ENCODE measurements at regions not wholly inside any gene's neighbourhood (a gene's known extent, or its start where the extent isn't known, plus 50 kb on each side); places are given as distances from the start of the nearest gene placed in this dataset.

DNA sequence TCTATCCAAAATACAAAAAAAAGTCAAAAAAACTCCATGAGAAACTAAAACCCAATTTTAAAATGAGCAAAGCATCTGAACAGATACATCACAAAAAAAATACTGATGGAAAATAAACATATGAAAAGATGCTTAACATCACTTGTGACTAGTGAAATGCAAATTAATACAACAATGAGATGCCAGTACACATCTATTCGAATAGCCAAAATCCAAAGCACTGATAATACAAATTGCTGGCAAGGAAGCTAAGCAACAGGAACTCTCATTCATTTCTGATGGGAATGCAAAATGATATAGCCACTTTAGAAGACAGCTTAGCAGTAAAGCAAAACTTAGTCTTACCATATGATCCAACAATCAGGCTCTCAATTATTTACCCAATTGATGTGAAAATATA is 190.2 kb upstream of the FN1 start:
- H2BK12ac ChIP-seq (ENCODE audit: low read depth, low read length): no peak overlapping the region
- H2AK5ac ChIP-seq (ENCODE audit: low read depth, low read length): no peak overlapping the region
- POLR2A ChIA-PET (ENCODE audit: partially characterized antibody): no interaction called here
- CTCF ChIA-PET (ENCODE audit: partially characterized antibody): interaction anchor here (0.6 to 0.7 kb wide), 2 partner anchors 172 to 587 kb away, joined by 3 to 4 read pairs; no protein-coding TSS in a partner anchor
- peaks cover 2 to 8% (median 6%) of the 10 kb centered on the region in 4 experiments for H3K4me1 ChIP-seq (replicated peaks in 1 of 4; ENCODE audit: control insufficient read depth in 3 of 4, insufficient read depth in 4 of 4, low read length in 3 of 4)
- WGBS, 2 experiments (ENCODE audit: extremely low coverage in 1 of 2, insufficient coverage in 1 of 2, insufficient read length in 1 of 2, insufficient replicate concordance in 2 of 2, low coverage in 1 of 2, low lambda C conversion rate in 2 of 2, missing lambda C conversion rate in 1 of 2): 78% methylated on average over 1 of the region's 1 CpG; no CpG with 5 or more reads in 1 of the 2 experiments
- H3K36me3 ChIP-seq (ENCODE audit: control insufficient read depth in 2 of 4, insufficient read depth in 4 of 4, low read length in 3 of 4): no peaks in the 10 kb centered on the region
- no peaks in the 10 kb centered on the region for H4K20me1 ChIP-seq (replicated peaks in 1 of 2; ENCODE audit: control insufficient read depth in 1 of 2, insufficient read depth in 2 of 2, low read length in 2 of 2)
- no peak overlapping the region for H3K23ac ChIP-seq (ENCODE audit: insufficient read length)
- no peak overlapping the region for H2AFZ ChIP-seq (ENCODE audit: low read length)
- H4K8ac ChIP-seq (ENCODE audit: extremely low read depth, insufficient read depth, low read length): no peak overlapping the region
- FAIRE-seq (no peak), DNase-seq (ENCODE audit: low read depth in 1 of 2, low spot score in 2 of 2) (no peak)
- no peaks in the 10 kb centered on the region for H3K27me3 ChIP-seq (replicated peaks in 1 of 4; ENCODE audit: control insufficient read depth in 3 of 4, extremely low read depth in 1 of 4, insufficient read depth in 3 of 4, low read length in 3 of 4)
- no peak overlapping the region for H3K56ac ChIP-seq (replicated peaks; ENCODE audit: insufficient read length, low read depth, low read length)
- 0 out of 4 replicates have a peak, but pooled peaks cover 0 to 3% of the 10 kb centered on the region in 2 experiments for H3K9me3 ChIP-seq (ENCODE audit: insufficient read depth in 2 of 2, low read depth in 1 of 2, low read length in 1 of 2)
- H2BK15ac ChIP-seq (ENCODE audit: low read length): no peak overlapping the region
- H3K18ac ChIP-seq (ENCODE audit: extremely low read depth, low read length): no peak overlapping the region
- no peak overlapping the region for H2BK5ac ChIP-seq (ENCODE audit: low read depth, low read length)
- no peaks in the 10 kb centered on the region for H3K79me1 ChIP-seq (ENCODE audit: low read depth, low read length)
- no peak overlapping the region for H2BK120ac ChIP-seq (replicated peaks; ENCODE audit: low read depth, low read length)
- TF ChIP-seq SIX5 (IDR thresholded peaks at IDR 0.05; ENCODE audit: low read depth, low read length) (no peak), GTF2F1 (IDR thresholded peaks at IDR 0.05; ENCODE audit: borderline replicate concordance, low read depth, low read length) (no peak), RNF2 (IDR thresholded peaks at IDR 0.05; ENCODE audit: borderline replicate concordance, low read depth, low read length, missing control alignments, poor library complexity, severe bottlenecking) (no peak), SP1 (IDR thresholded peaks at IDR 0.05; ENCODE audit: low read depth, low read length) (no peak), HDAC6 (IDR thresholded peaks at IDR 0.05; ENCODE audit: low read depth, low read length) (no peak), MAFK (IDR thresholded peaks at IDR 0.05; ENCODE audit: low read depth, low read length) (no peak), CHD1 (IDR thresholded peaks at IDR 0.05; ENCODE audit: low read depth, low read length) (no peak), SUZ12 (IDR thresholded peaks at IDR 0.05; ENCODE audit: low read length) (no peak), EGR1 (IDR thresholded peaks at IDR 0.05; ENCODE audit: borderline replicate concordance, low read depth, low read length) (no peak), BCL11A (IDR thresholded peaks at IDR 0.05; ENCODE audit: low read depth in 2 of 2, low read length in 2 of 2) (no peak), JUND (IDR thresholded peaks at IDR 0.05; ENCODE audit: low read length) (no peak), CBX8 (IDR thresholded peaks at IDR 0.05; ENCODE audit: borderline replicate concordance, low read depth, low read length) (no peak)
- TF ChIP-seq, protein P1, sequence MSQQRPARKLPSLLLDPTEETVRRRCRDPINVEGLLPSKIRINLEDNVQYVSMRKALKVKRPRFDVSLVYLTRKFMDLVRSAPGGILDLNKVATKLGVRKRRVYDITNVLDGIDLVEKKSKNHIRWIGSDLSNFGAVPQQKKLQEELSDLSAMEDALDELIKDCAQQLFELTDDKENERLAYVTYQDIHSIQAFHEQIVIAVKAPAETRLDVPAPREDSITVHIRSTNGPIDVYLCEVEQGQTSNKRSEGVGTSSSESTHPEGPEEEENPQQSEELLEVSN (IDR thresholded peaks at IDR 0.05): no peak
- no peaks in the 10 kb centered on the region for H3K79me2 ChIP-seq (ENCODE audit: control insufficient read depth in 1 of 2, insufficient read depth in 2 of 2, low read length in 2 of 2)
- no peak overlapping the region for H3K4ac ChIP-seq (replicated peaks; ENCODE audit: insufficient read length, low read depth, low read length)
- no peak overlapping the region for H3K27ac ChIP-seq (ENCODE audit: low read depth, low read length)
- H3K4me2 ChIP-seq (ENCODE audit: insufficient read depth in 1 of 2, low read depth in 2 of 2, low read length in 2 of 2): peak overlapping the region; percentile 13 to 42; a peak in 2 of 4 replicates
- H4K5ac ChIP-seq (ENCODE audit: insufficient read length, low read depth, low read length): no peak overlapping the region
- H2BK20ac ChIP-seq (ENCODE audit: low read length): no peak overlapping the region
- H3K9ac ChIP-seq (replicated peaks in 1 of 4; ENCODE audit: extremely low read depth in 1 of 4, low read depth in 3 of 4, low read length in 3 of 4): no peak overlapping the region
- no peak overlapping the region for H3K14ac ChIP-seq (ENCODE audit: insufficient read length)
- no peak overlapping the region for H4K91ac ChIP-seq (replicated peaks; ENCODE audit: insufficient read length, low read length)
- H3K4me3 ChIP-seq (ENCODE audit: extremely low read depth in 1 of 4, insufficient read depth in 2 of 4, low read depth in 3 of 4, low read length in 4 of 4): no peak overlapping the region
- H3K23me2 ChIP-seq (ENCODE audit: low read depth, low read length): no peaks in the 10 kb centered on the region

All from H1 (cell line).